A549 (cell line): ENCODE measurements at regions not wholly inside any gene's neighbourhood (a gene's known extent, or its start where the extent isn't known, plus 50 kb on each side); places are given as distances from the start of the nearest gene placed in this dataset.

ENCODE experiments used
- ATAC-seq, 2 experiments: fragments of 200-7000 bp in 1 of 2; fragments of >200 bp in 1 of 2; cut with Nextera tagmentation in 1 of 2; cut with Tn5 transposase in 1 of 2; 3 replicates each; pipeline versions ENCODE4 v1.8.0 to v1.9.1; 2018 to 2020; ENCODE audit warnings: mild to moderate bottlenecking in 1 of 2, moderate library complexity in 1 of 2
- CTCF ChIA-PET: fragments of 300-600 bp; sonication (Branson Sonifier 250); formaldehyde crosslinking; extraction: SDS; loops from one replicate; lab custom pipeline; 2021; ENCODE audit warnings: antibody characterized with exemption, inconsistent platforms; lab: Yijun Ruan, JAX
- POLR2A ChIA-PET: fragments of 350-600 bp; formaldehyde crosslinking; extraction: SDS; loops from one replicate; lab custom pipeline; 2021; ENCODE audit warnings: antibody characterized with exemption, inconsistent platforms; lab: Yijun Ruan, JAX
- DNase-seq, 2 experiments: peaks; one replicate each; pipeline versions ENCODE4 v3.0.0 to v3.0.0-alpha.2; 2011 to 2016; ENCODE audit warnings: low read depth in 1 of 2, low spot score in 1 of 2
- FAIRE-seq: peaks from 2 replicates; lab custom pipeline; 2011; peaks lifted over from hg19 to GRCh38; lab: Jason Lieb, UNC
- H3K27ac ChIP-seq, 2 experiments: fragments of >200 bp; sonication (Bioruptor Twin); formaldehyde crosslinking; 3 replicates each; pipeline ENCODE4 v1.5.1; 2016 to 2017
- H3K4me1 ChIP-seq: fragments of >200 bp; sonication (Bioruptor Twin); formaldehyde crosslinking; 3 replicates; pipeline ENCODE4 v1.6.1; 2016
- H3K4me2 ChIP-seq: fragments of >200 bp; sonication (Bioruptor Twin); formaldehyde crosslinking; 3 replicates; pipeline ENCODE4 v1.6.1; 2016
- H3K4me3 ChIP-seq: fragments of >200 bp; sonication (Bioruptor Twin); formaldehyde crosslinking; 3 replicates; pipeline ENCODE4 v1.5.1; 2016
- H3K9me3 ChIP-seq: fragments of >200 bp; sonication (Bioruptor Twin); formaldehyde crosslinking; 3 replicates; pipeline ENCODE4 v1.6.1; 2016
- CBX8 ChIP-seq: fragments of 200-600 bp; sonication (generic); IDR thresholded peaks from 2 replicates; pipeline ENCODE4 v1.6.1; 2016
- CEBPB ChIP-seq, 2 experiments: fragments of >200 bp in 1 of 2; sonication (Bioruptor Twin) in 1 of 2; formaldehyde crosslinking in 1 of 2; IDR thresholded peaks; 2 replicates each; pipeline ENCODE4 v1.6.1; 2012 to 2016
- CHD2 ChIP-seq: fragments of 150-350 bp; IDR thresholded peaks from 2 replicates; pipeline ENCODE4 v1.6.1; 2014; ENCODE audit warnings: low read length; ENCODE audit not compliant: partially characterized antibody
- CHD4 ChIP-seq: fragments of 200-600 bp; sonication (generic); IDR thresholded peaks from 2 replicates; pipeline ENCODE4 v1.6.1; 2016; ENCODE audit warnings: antibody characterized with exemption, mild to moderate bottlenecking, borderline replicate concordance
- EP300 ChIP-seq, 2 experiments: fragments of >200 bp; sonication (Bioruptor Twin); formaldehyde crosslinking; IDR thresholded peaks; 2 replicates in 1 of 2; 3 replicates in 1 of 2; pipeline ENCODE4 v1.6.1; 2016 to 2017
- FOSB ChIP-seq: fragments of 250-450 bp; sonication (Bioruptor Pico); IDR thresholded peaks from 2 replicates; pipeline ENCODE4 v1.5.0; 2020; ENCODE audit warnings: mild to moderate bottlenecking, moderate library complexity
- FOSL2 ChIP-seq, 2 experiments: fragments of 450-650 bp in 1 of 2; fragments of >200 bp in 1 of 2; sonication (Bioruptor Twin) in 1 of 2; formaldehyde crosslinking; IDR thresholded peaks; 2 replicates each; pipeline versions ENCODE4 v1.5.0 to v1.6.1; 2016 to 2020; ENCODE audit warnings: mild to moderate bottlenecking in 1 of 2, moderate library complexity in 1 of 2
- GATA3 ChIP-seq: IDR thresholded peaks from 2 replicates; pipeline ENCODE4 v1.6.1; 2012; ENCODE audit warnings: borderline replicate concordance
- HOXB13 ChIP-seq: fragments of 250-450 bp; sonication (Bioruptor Pico); IDR thresholded peaks from 2 replicates; pipeline ENCODE4 v1.5.0; 2020; ENCODE audit warnings: low read depth, mild to moderate bottlenecking, moderate library complexity
- HOXB5 ChIP-seq: fragments of 250-450 bp; sonication (Bioruptor Pico); IDR thresholded peaks from 2 replicates; pipeline ENCODE4 v1.5.0; 2020; ENCODE audit warnings: mild to moderate bottlenecking, moderate library complexity
- JUN ChIP-seq, 2 experiments: fragments of >200 bp; sonication (Bioruptor Twin); formaldehyde crosslinking; IDR thresholded peaks; 2 replicates in 1 of 2; 3 replicates in 1 of 2; pipeline ENCODE4 v1.6.1; 2016 to 2017
- MAZ ChIP-seq: fragments of 150-350 bp; IDR thresholded peaks from 2 replicates; pipeline ENCODE4 v1.6.1; 2014; ENCODE audit warnings: antibody characterized with exemption, low read depth, low read length, borderline replicate concordance
- NFE2L2 ChIP-seq: fragments of 150-350 bp; conservative IDR thresholded peaks from 2 replicates; pipeline ENCODE4 v1.6.1; 2014; ENCODE audit warnings: low read length
- POLR2A ChIP-seq: IDR thresholded peaks from 2 replicates; pipeline ENCODE4 v1.6.1; 2012; ENCODE audit warnings: mild to moderate bottlenecking, low read length
- POLR2AphosphoS2 ChIP-seq: conservative IDR thresholded peaks from 2 replicates; pipeline ENCODE4 v1.6.1; 2012; ENCODE audit warnings: low read length, improper control_type of control experiment, inconsistent platforms
- RFX5 ChIP-seq: fragments of 450-650 bp; IDR thresholded peaks from 2 replicates; pipeline ENCODE4 v1.7.1; 2014; ENCODE audit warnings: antibody characterized with exemption, mild to moderate bottlenecking, moderate library complexity
- SMC3 ChIP-seq: fragments of >200 bp; sonication (Bioruptor Twin); formaldehyde crosslinking; IDR thresholded peaks from 3 replicates; pipeline ENCODE4 v1.6.1; 2018; ENCODE audit warnings: inconsistent platforms
- ZC3H11A ChIP-seq: fragments of 450-650 bp; IDR thresholded peaks from 2 replicates; pipeline ENCODE4 v1.6.1; 2014; ENCODE audit warnings: antibody characterized with exemption, mild to moderate bottlenecking
- ZNF302 ChIP-seq: fragments of 250-450 bp; sonication (Bioruptor Pico); IDR thresholded peaks from 2 replicates; pipeline ENCODE4 v1.9.0; 2021; ENCODE audit warnings: inconsistent platforms, mild to moderate bottlenecking, moderate library complexity
- ZSCAN20 ChIP-seq: fragments of 250-450 bp; sonication (Bioruptor Pico); IDR thresholded peaks from 2 replicates; pipeline ENCODE4 v1.8.0; 2022; ENCODE audit warnings: mild to moderate bottlenecking, moderate library complexity
- WGBS: methylation state at CpG from one replicate; pipeline ENCODE4 v1.1.6; 2017; ENCODE audit errors: missing lambda C conversion rate; 5-methylcytosine and 5-hydroxymethylcytosine counted together
- TF ChIP-seq, protein P1 (sequence below): fragments of >200 bp; sonication (Bioruptor Twin); formaldehyde crosslinking; IDR thresholded peaks from 3 replicates; pipeline ENCODE4 v1.5.1; 2016
- TF ChIP-seq, protein P2 (sequence below): fragments of >200 bp; sonication (Bioruptor Twin); formaldehyde crosslinking; IDR thresholded peaks from 2 replicates; pipeline ENCODE4 v1.6.1; 2016

DNA sequence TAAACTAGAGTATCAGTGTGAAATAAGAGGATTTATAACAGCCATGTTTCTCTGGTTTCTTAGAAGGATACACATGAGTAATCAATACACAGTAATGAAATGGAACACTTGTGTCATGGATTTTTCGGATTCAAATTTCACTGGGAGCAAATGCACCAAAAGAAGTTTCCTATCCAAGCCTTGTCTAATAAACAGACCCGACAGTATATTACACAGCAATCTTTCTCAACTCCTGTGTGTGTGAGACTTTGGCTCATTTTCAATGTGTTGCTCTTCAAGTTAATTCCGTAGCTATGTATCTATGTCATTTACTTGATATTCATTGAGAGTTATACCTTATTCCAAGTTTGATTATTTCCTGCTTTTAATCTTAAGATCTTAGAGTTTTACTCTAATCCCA, 930.2 kb downstream of the MAT2B start:
- TF ChIP-seq CHD2: no peak
- no peak for TF ChIP-seq RFX5
- no peak for TF ChIP-seq ZC3H11A
- no peak for TF ChIP-seq HOXB13 (CRISPR knock-in tag)
- TF ChIP-seq CEBPB (IDR thresholded peaks at IDR 0.05): no peak
- no peak for TF ChIP-seq ZNF302
- TF ChIP-seq HOXB5: no peak
- no peak for TF ChIP-seq SMC3
- TF ChIP-seq POLR2AphosphoS2: no peak
- no peak for TF ChIP-seq JUN (IDR thresholded peaks at IDR 0.05)
- TF ChIP-seq CBX8: no peak
- no peak for TF ChIP-seq POLR2A
- no peak for TF ChIP-seq CHD4
- TF ChIP-seq NFE2L2: no peak
- TF ChIP-seq ZSCAN20 (CRISPR knock-in tag): no peak
- no peak for FAIRE-seq
- no peaks in the 10 kb centered on the region for H3K9me3 ChIP-seq
- no peak overlapping the region for H3K27ac ChIP-seq
- ChIA-PET POLR2A (no interaction called here), CTCF (no interaction called here)
- no peak overlapping the region for H3K4me3 ChIP-seq
- no peak for ATAC-seq
- no peak overlapping the region for H3K4me2 ChIP-seq
- WGBS: 0% methylated on average over 3 of the region's 3 CpGs
- no peaks in the 10 kb centered on the region for H3K4me1 ChIP-seq
- no peak for DNase-seq

DNA sequence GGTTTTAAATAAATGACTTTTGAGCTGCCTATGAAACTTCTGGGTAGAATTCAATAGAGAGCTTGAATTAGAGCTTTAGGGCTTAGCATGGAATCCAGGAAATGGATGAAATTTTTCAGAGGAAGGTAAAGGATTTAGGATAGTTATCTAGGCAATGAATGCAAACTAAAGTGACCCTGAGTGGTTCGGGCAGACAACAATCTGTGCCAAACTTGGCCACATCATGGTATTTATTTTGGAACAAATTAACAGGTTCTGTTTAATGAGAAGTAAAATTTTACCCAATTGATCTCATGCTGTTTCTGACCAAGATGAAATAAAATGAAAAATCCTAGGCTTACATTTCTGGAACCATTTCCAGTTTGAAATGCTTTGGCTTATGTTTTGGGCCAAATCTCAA, 934.4 kb downstream of the MAT2B start:
- FAIRE-seq: no peak
- POLR2A ChIA-PET: no interaction called here
- DNase-seq: no peak
- CTCF ChIA-PET: no interaction called here
- ATAC-seq: no peak
- Histone ChIP-seq H3K9me3 (no peaks in the 10 kb centered on the region), H3K4me2 (no peak overlapping the region), H3K4me3 (no peak overlapping the region), H3K4me1 (no peaks in the 10 kb centered on the region), H3K27ac (no peak overlapping the region)
- TF ChIP-seq CHD2: no peak
- no peak for TF ChIP-seq FOSB (CRISPR knock-in tag)
- TF ChIP-seq EP300 (IDR thresholded peaks at IDR 0.05): no peak
- no peak for TF ChIP-seq MAZ
- no peak for TF ChIP-seq FOSL2 (IDR thresholded peaks at IDR 0.05)
- TF ChIP-seq FOSL2 (CRISPR knock-in tag; IDR thresholded peaks at IDR 0.05): no peak
- no peak for TF ChIP-seq GATA3
- WGBS: 3% methylated on average over 1 of the region's 1 CpG

DNA sequence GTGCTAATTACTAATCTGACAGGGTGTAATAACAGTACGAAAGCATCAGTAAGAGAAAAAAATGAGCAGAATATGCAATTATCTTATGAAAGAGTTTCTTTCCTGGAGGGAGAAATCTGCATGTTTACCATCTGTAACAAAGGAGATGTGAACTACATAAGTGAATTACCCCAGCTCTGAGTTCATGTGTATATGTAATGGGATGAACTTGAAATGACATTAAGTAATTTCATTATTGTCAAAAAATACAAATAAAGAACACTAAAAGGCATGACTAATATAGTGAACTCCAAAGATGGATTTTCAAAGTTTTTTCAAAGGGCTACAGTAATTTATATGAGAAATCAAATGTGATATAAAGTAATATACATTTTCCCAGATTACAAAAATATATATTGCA, 944.0 kb downstream of the MAT2B start:
- no peak for TF ChIP-seq MAZ
- TF ChIP-seq, protein P1, sequence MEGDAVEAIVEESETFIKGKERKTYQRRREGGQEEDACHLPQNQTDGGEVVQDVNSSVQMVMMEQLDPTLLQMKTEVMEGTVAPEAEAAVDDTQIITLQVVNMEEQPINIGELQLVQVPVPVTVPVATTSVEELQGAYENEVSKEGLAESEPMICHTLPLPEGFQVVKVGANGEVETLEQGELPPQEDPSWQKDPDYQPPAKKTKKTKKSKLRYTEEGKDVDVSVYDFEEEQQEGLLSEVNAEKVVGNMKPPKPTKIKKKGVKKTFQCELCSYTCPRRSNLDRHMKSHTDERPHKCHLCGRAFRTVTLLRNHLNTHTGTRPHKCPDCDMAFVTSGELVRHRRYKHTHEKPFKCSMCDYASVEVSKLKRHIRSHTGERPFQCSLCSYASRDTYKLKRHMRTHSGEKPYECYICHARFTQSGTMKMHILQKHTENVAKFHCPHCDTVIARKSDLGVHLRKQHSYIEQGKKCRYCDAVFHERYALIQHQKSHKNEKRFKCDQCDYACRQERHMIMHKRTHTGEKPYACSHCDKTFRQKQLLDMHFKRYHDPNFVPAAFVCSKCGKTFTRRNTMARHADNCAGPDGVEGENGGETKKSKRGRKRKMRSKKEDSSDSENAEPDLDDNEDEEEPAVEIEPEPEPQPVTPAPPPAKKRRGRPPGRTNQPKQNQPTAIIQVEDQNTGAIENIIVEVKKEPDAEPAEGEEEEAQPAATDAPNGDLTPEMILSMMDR: no peak
- TF ChIP-seq, protein P2, sequence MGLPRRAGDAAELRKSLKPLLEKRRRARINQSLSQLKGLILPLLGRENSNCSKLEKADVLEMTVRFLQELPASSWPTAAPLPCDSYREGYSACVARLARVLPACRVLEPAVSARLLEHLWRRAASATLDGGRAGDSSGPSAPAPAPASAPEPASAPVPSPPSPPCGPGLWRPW: no peak
- ATAC-seq (no peak), DNase-seq (no peak), FAIRE-seq (no peak)
- H3K4me3 ChIP-seq: no peak overlapping the region
- no peaks in the 10 kb centered on the region for H3K9me3 ChIP-seq
- no peaks in the 10 kb centered on the region for H3K4me1 ChIP-seq
- POLR2A ChIA-PET: no interaction called here
- CTCF ChIA-PET: no interaction called here
- H3K4me2 ChIP-seq: no peak overlapping the region
- no peak overlapping the region for H3K27ac ChIP-seq
- 8% methylated on average over 1 of the region's 1 CpG for WGBS

DNA sequence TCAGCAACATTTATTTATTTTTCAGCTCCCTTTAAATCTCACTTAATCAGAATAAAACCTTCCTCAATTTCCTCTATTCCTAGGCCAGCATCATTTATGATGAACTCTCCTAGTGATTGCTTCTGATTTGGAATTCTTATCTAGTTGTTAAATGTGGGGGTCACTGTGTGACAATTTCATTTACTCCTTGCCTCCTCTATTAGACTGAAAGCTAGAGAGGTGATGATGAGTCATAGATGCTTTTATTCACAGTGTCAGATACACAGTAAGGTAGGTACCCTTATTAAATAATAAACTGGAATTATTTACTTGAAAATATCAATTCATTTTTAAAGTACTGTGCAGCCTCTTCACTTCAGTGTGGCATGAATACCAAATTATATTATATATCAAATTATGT, 960.6 kb downstream of the MAT2B start:
- ATAC-seq (no peak), FAIRE-seq (no peak), DNase-seq (no peak)
- ChIA-PET CTCF (no interaction called here), POLR2A (no interaction called here)
- Histone ChIP-seq H3K27ac (no peak overlapping the region), H3K4me1 (no peaks in the 10 kb centered on the region), H3K4me2 (no peak overlapping the region), H3K9me3 (no peaks in the 10 kb centered on the region), H3K4me3 (no peak overlapping the region)
- TF ChIP-seq FOSL2 (IDR thresholded peaks at IDR 0.05) (no peak), FOSL2 (CRISPR knock-in tag; IDR thresholded peaks at IDR 0.05) (0 out of 2 replicates have a peak, but pooled peaks have one; percentile 28), RFX5 (no peak)
